ENCODE measurements at regions not wholly inside any gene's neighbourhood (a gene's known extent, or its start where the extent isn't known, plus 50 kb on each side); places are given as distances from the start of the nearest gene placed in this dataset.
"Not testable (repeated sequence)": the region's sequence is repeated elsewhere in the genome, so short reads cannot be mapped to it uniquely, and the experiment has no call there.

- no peak overlapping the region for H3K4me3 ChIP-seq (ENCODE audit: low read length)
- no peaks in the 10 kb centered on the region for H3K27me3 ChIP-seq (ENCODE audit: insufficient read depth, low read length)
- no peak overlapping the region for H3K27ac ChIP-seq (ENCODE audit: low read depth, low read length)
- no peaks in the 10 kb centered on the region for H3K36me3 ChIP-seq (ENCODE audit: insufficient read depth, low read length)
- no peaks in the 10 kb centered on the region for H3K4me1 ChIP-seq (ENCODE audit: insufficient read depth, low read length)
- H3K9ac ChIP-seq (ENCODE audit: low read depth, low read length): no peak overlapping the region
- WGBS: 85% methylated on average over 5 of the region's 5 CpGs
- H3K9me3 ChIP-seq (ENCODE audit: insufficient read depth, low read depth, low read length): no peaks in the 10 kb centered on the region
Observed at GRCh38 chr22:19590696-19591095, 66.5 kb upstream of the CLDN5 start.

GRCh38 chr22:19591568-19591967, 67.4 kb upstream of the CLDN5 start:
- H3K27me3 ChIP-seq (ENCODE audit: insufficient read depth, low read length): no peaks in the 10 kb centered on the region
- H3K9me3 ChIP-seq (ENCODE audit: insufficient read depth, low read depth, low read length): no peaks in the 10 kb centered on the region
- 74% methylated on average over 2 of the region's 2 CpGs for WGBS
- no peaks in the 10 kb centered on the region for H3K4me1 ChIP-seq (ENCODE audit: insufficient read depth, low read length)
- no peak overlapping the region for H3K9ac ChIP-seq (ENCODE audit: low read depth, low read length)
- no peak overlapping the region for H3K4me3 ChIP-seq (ENCODE audit: low read length)
- no peak overlapping the region for H3K27ac ChIP-seq (ENCODE audit: low read depth, low read length)
- H3K36me3 ChIP-seq (ENCODE audit: insufficient read depth, low read length): no peaks in the 10 kb centered on the region

GRCh38 chr22:19592464-19592863, 68.3 kb upstream of the CLDN5 start:
- Histone ChIP-seq H3K9me3 (ENCODE audit: insufficient read depth, low read depth, low read length) (no peaks in the 10 kb centered on the region), H3K4me1 (ENCODE audit: insufficient read depth, low read length) (peaks cover 6% of the 10 kb centered on the region; the same call in 1 of the 2 replicates), H3K9ac (ENCODE audit: low read depth, low read length) (no peak overlapping the region), H3K27me3 (ENCODE audit: insufficient read depth, low read length) (no peaks in the 10 kb centered on the region), H3K4me3 (ENCODE audit: low read length) (no peak overlapping the region), H3K27ac (ENCODE audit: low read depth, low read length) (no peak overlapping the region), H3K36me3 (ENCODE audit: insufficient read depth, low read length) (no peaks in the 10 kb centered on the region)
- 95% methylated on average over 4 of the region's 4 CpGs for WGBS

GRCh38 chr22:19593991-19594569, 69.9 kb upstream of the CLDN5 start:
- Histone ChIP-seq H3K9ac (ENCODE audit: low read depth, low read length) (no peak overlapping the region), H3K4me1 (ENCODE audit: insufficient read depth, low read length) (peaks cover 6% of the 10 kb centered on the region; the same call in 1 of the 2 replicates), H3K36me3 (ENCODE audit: insufficient read depth, low read length) (no peaks in the 10 kb centered on the region), H3K9me3 (ENCODE audit: insufficient read depth, low read depth, low read length) (no peaks in the 10 kb centered on the region), H3K4me3 (ENCODE audit: low read length) (no peak overlapping the region), H3K27ac (ENCODE audit: low read depth, low read length) (no peak overlapping the region), H3K27me3 (ENCODE audit: insufficient read depth, low read length) (no peaks in the 10 kb centered on the region)
- WGBS: 84% methylated on average over 7 of the region's 7 CpGs

GRCh38 chr22:19595532-19595931, 71.3 kb upstream of the CLDN5 start:
- Histone ChIP-seq H3K9me3 (ENCODE audit: insufficient read depth, low read depth, low read length) (no peaks in the 10 kb centered on the region), H3K9ac (ENCODE audit: low read depth, low read length) (no peak overlapping the region), H3K27me3 (ENCODE audit: insufficient read depth, low read length) (no peaks in the 10 kb centered on the region), H3K4me1 (ENCODE audit: insufficient read depth, low read length) (peaks cover 6% of the 10 kb centered on the region; the same call in 1 of the 2 replicates), H3K4me3 (ENCODE audit: low read length) (no peak overlapping the region), H3K36me3 (ENCODE audit: insufficient read depth, low read length) (no peaks in the 10 kb centered on the region), H3K27ac (ENCODE audit: low read depth, low read length) (no peak overlapping the region)
- 83% methylated on average over 7 of the region's 7 CpGs for WGBS

GRCh38 chr22:19596680-19597398, 72.6 kb upstream of the CLDN5 start:
- H3K27me3 ChIP-seq (ENCODE audit: insufficient read depth, low read length): no peaks in the 10 kb centered on the region
- no peak overlapping the region for H3K27ac ChIP-seq (ENCODE audit: low read depth, low read length)
- H3K4me1 ChIP-seq (ENCODE audit: insufficient read depth, low read length): peaks cover 6% of the 10 kb centered on the region; the same call in 1 of the 2 replicates
- H3K36me3 ChIP-seq (ENCODE audit: insufficient read depth, low read length): no peaks in the 10 kb centered on the region
- H3K4me3 ChIP-seq (ENCODE audit: low read length): no peak overlapping the region
- no peak overlapping the region for H3K9ac ChIP-seq (ENCODE audit: low read depth, low read length)
- H3K9me3 ChIP-seq (ENCODE audit: insufficient read depth, low read depth, low read length): no peaks in the 10 kb centered on the region
- WGBS: 84% methylated on average over 20 of the region's 20 CpGs

GRCh38 chr22:19597399-19597735, 73.2 kb upstream of the CLDN5 start:
- Histone ChIP-seq H3K27ac (ENCODE audit: low read depth, low read length) (no peak overlapping the region), H3K4me1 (ENCODE audit: insufficient read depth, low read length) (peaks cover 6% of the 10 kb centered on the region; the same call in 1 of the 2 replicates), H3K9ac (ENCODE audit: low read depth, low read length) (no peak overlapping the region), H3K4me3 (ENCODE audit: low read length) (no peak overlapping the region), H3K27me3 (ENCODE audit: insufficient read depth, low read length) (no peaks in the 10 kb centered on the region), H3K9me3 (ENCODE audit: insufficient read depth, low read depth, low read length) (no peaks in the 10 kb centered on the region), H3K36me3 (ENCODE audit: insufficient read depth, low read length) (no peaks in the 10 kb centered on the region)
- 95% methylated on average over 5 of the region's 7 CpGs for WGBS

- Histone ChIP-seq H3K27ac (ENCODE audit: low read depth, low read length) (no peak overlapping the region), H3K27me3 (ENCODE audit: insufficient read depth, low read length) (no peaks in the 10 kb centered on the region), H3K4me1 (ENCODE audit: insufficient read depth, low read length) (peaks cover 6% of the 10 kb centered on the region; the same call in 1 of the 2 replicates), H3K4me3 (ENCODE audit: low read length) (no peak overlapping the region), H3K36me3 (ENCODE audit: insufficient read depth, low read length) (no peaks in the 10 kb centered on the region), H3K9ac (ENCODE audit: low read depth, low read length) (no peak overlapping the region), H3K9me3 (ENCODE audit: insufficient read depth, low read depth, low read length) (no peaks in the 10 kb centered on the region)
- WGBS: 92% methylated on average over 10 of the region's 10 CpGs
Observed at GRCh38 chr22:19598054-19598855, 74.0 kb upstream of the CLDN5 start.

GRCh38 chr22:19599004-19599403, 74.8 kb upstream of the CLDN5 start:
- Histone ChIP-seq H3K9ac (ENCODE audit: low read depth, low read length) (no peak overlapping the region), H3K27ac (ENCODE audit: low read depth, low read length) (no peak overlapping the region), H3K4me3 (ENCODE audit: low read length) (no peak overlapping the region), H3K4me1 (ENCODE audit: insufficient read depth, low read length) (peaks cover 6% of the 10 kb centered on the region; the same call in 1 of the 2 replicates), H3K27me3 (ENCODE audit: insufficient read depth, low read length) (no peaks in the 10 kb centered on the region), H3K36me3 (ENCODE audit: insufficient read depth, low read length) (no peaks in the 10 kb centered on the region), H3K9me3 (ENCODE audit: insufficient read depth, low read depth, low read length) (no peaks in the 10 kb centered on the region)
- 94% methylated on average over 5 of the region's 5 CpGs for WGBS

GRCh38 chr22:19599626-19600243, 75.5 kb upstream of the CLDN5 start:
- Histone ChIP-seq H3K27ac (ENCODE audit: low read depth, low read length) (no peak overlapping the region), H3K4me3 (ENCODE audit: low read length) (no peak overlapping the region), H3K4me1 (ENCODE audit: insufficient read depth, low read length) (peaks cover 6% of the 10 kb centered on the region; the same call in 1 of the 2 replicates), H3K9me3 (ENCODE audit: insufficient read depth, low read depth, low read length) (no peaks in the 10 kb centered on the region), H3K27me3 (ENCODE audit: insufficient read depth, low read length) (no peaks in the 10 kb centered on the region), H3K36me3 (ENCODE audit: insufficient read depth, low read length) (no peaks in the 10 kb centered on the region), H3K9ac (ENCODE audit: low read depth, low read length) (no peak overlapping the region)
- WGBS: 90% methylated on average over 12 of the region's 12 CpGs

GRCh38 chr22:19603346-19603745, 79.1 kb upstream of the CLDN5 start:
- 94% methylated on average over 4 of the region's 4 CpGs for WGBS
- H3K27ac ChIP-seq (ENCODE audit: low read depth, low read length); H3K4me3 ChIP-seq (ENCODE audit: low read length); H3K4me1 ChIP-seq (ENCODE audit: insufficient read depth, low read length); H3K9ac ChIP-seq (ENCODE audit: low read depth, low read length); H3K27me3 ChIP-seq (ENCODE audit: insufficient read depth, low read length); H3K9me3 ChIP-seq (ENCODE audit: insufficient read depth, low read depth, low read length); H3K36me3 ChIP-seq (ENCODE audit: insufficient read depth, low read length): not testable (repeated sequence)
